CD4-positive, alpha-beta T cell treated with Interleukin-10 for 1 hour (primary cell): ENCODE measurements at regions not wholly inside any gene's neighbourhood (a gene's known extent, or its start where the extent isn't known, plus 50 kb on each side); places are given as distances from the start of the nearest gene placed in this dataset.
"Not testable (repeated sequence)": the region's sequence is repeated elsewhere in the genome, so short reads cannot be mapped to it uniquely, and the experiment has no call there.

Experiments
- DNase-seq: peaks from one replicate; pipeline ENCODE4 v3.0.0-alpha.2; 2020

DNA sequence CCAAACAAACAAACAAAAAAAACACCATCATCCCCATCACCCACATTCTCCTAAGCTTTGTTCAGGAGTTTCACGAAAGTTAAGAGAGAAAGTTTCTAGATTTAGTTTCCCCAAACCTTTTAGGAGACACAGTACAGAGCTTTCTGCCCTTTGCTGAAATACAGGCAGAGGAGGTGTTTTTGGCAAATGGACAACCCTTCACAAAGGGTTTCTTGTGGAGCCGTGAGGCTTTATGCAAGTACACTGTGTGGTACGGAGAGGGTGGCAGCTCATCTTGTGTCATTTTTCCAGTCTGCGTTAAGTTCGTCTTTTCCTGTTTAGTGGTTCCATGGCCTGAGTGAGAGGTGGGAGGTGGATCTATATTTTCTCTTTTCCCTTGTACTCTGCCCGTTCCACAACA is 215.5 kb upstream of the PRKCQ start:
- DNase-seq, result no peak

- DNase-seq, result not testable (repeated sequence)
Observed at GRCh38 chr10:6794841-6795240, 214.8 kb upstream of the PRKCQ start.

DNA sequence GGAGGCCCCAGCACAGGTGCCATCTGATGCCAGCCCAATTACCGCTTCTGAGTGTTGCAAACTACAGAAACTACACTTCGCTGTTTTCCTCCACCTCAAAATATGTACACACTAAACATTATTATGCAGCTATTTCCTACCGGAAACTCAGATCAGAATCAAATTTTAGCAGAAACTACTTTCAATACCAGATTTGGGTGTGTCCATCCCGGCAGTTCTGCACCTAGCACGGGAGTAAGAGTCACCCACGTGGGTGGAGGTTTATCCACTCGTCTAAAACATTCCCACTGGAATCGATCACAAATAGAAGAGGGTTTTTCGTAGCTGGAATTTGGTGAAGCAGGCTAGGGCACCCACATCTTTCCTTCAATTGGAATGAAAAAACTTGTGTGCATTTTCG is 214.4 kb upstream of the PRKCQ start:
- DNase-seq, result no peak

DNA sequence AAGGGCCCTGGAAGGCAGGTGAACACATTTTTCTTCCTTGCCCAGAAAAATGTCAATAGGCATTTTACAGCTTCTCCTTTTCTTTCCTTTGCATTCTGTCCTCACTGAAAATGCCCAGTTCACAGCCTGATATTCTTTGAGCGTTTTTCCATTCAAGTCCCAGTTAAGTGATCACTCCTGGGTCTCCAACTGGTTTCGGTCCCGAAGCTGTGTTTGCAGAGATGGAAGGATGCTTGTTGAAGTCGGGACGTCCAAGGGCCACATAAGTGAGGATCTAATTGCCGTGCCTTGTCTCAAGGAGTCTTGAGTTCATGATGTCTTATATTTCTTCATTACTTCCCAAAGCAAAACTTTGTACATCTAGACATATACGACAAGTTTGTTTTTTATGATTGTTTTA is 208.7 kb upstream of the PRKCQ start:
- DNase-seq, result no peak

- no peak for DNase-seq
Observed at GRCh38 chr10:6788231-6788630, 208.2 kb upstream of the PRKCQ start.

DNA sequence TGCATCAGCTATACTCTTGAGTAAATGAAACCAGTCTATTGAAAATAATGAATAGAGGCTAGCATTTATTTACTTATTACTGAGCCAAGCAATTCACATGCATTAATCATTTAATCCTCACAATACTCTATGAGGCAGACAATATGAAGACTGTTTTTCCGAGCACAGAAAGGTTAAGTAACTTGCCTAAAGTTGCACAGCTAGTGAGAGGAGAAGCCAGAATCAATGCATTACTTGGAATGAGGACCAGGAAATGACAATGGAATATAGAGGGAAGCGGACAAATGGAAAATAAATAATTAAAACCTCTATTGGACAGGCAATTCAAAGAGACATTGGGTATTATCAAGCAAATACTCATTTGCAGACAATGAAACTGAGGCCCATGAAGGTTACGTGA is 207.6 kb upstream of the PRKCQ start:
- DNase-seq, result no peak

GRCh38 chr10:6787091-6787490 is 207.0 kb upstream of the PRKCQ start:
- DNase-seq, result no peak

DNA sequence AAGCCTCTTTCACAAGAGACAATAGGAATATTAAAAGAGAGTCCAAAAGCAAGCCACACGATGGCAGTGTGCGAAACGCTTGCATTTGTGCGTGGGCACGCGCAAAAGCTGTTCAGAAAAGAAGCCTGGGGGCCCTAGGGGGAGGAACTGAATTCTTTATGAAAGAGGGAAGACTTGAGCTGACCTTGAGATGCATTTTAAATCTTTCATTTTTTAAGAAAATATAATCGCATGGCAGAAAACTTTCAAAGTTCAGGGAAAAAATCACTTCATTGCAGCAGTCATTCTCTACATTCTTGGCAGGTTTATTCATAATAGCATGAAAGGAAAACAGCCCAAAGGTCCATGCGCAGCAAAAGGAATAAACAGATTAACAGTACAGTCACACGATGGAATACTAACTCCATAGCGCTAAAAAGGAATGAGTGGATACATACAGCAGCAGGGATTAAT is 206.5 kb upstream of the PRKCQ start:
- DNase-seq, result no peak

- not testable (repeated sequence) for DNase-seq
Observed at GRCh38 chr10:6784429-6784828, 204.4 kb upstream of the PRKCQ start.

GRCh38 chr10:6783471-6783870 is 203.4 kb upstream of the PRKCQ start:
- no peak for DNase-seq

DNA sequence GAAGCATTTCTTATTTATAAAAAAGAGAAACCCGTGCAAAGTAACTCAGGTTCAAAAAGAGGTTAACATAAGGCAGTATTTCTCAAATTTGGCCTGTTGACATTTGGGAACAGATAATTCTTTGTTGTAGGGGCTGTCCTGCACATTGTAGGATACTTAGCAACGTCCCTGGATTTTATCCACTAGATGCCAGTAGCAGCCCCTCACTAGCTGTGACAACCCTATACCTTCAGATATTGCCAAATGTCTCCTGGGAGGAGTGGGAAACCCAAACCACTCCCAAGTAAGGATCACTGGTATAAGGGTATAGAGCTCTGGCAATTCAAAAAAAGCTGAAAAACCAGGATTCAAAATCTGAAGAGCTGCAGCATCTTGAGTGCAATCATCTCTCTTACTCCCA is 202.3 kb upstream of the PRKCQ start:
- DNase-seq, result no peak

- no peak for DNase-seq
Observed at GRCh38 chr10:6781133-6781770, 201.2 kb upstream of the PRKCQ start.

- no peak for DNase-seq
Observed at GRCh38 chr10:6780008-6780677, 200.1 kb upstream of the PRKCQ start.

- DNase-seq, result no peak
Observed at GRCh38 chr10:6778992-6779701, 199.1 kb upstream of the PRKCQ start.

- no peak for DNase-seq
Observed at GRCh38 chr10:6776170-6776569, 196.1 kb upstream of the PRKCQ start.

GRCh38 chr10:6774406-6774805 is 194.3 kb upstream of the PRKCQ start:
- no peak for DNase-seq

- no peak for DNase-seq
Observed at GRCh38 chr10:6771331-6771730, 191.3 kb upstream of the PRKCQ start.

DNA sequence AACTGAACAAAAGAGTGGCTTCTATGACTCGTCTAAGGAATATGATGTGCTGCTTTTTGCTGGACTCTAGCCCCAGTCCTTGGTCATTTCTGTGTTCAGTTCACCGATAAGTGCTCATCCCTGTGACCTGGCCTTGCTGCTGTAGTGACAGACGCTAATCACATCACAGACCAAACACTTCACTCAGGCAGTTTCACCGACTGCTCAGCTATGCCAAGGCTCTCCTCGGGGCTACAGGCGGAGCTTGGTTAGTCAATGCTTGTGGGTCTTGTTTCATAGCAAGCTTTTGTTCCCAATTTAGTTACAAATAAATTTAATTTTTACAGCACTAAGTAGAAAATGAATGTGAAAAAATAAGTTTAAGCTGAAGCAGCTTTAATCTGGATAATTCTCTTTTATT is 190.8 kb upstream of the PRKCQ start:
- no peak for DNase-seq

GRCh38 chr10:6769704-6770417 is 189.8 kb upstream of the PRKCQ start:
- no peak for DNase-seq

DNA sequence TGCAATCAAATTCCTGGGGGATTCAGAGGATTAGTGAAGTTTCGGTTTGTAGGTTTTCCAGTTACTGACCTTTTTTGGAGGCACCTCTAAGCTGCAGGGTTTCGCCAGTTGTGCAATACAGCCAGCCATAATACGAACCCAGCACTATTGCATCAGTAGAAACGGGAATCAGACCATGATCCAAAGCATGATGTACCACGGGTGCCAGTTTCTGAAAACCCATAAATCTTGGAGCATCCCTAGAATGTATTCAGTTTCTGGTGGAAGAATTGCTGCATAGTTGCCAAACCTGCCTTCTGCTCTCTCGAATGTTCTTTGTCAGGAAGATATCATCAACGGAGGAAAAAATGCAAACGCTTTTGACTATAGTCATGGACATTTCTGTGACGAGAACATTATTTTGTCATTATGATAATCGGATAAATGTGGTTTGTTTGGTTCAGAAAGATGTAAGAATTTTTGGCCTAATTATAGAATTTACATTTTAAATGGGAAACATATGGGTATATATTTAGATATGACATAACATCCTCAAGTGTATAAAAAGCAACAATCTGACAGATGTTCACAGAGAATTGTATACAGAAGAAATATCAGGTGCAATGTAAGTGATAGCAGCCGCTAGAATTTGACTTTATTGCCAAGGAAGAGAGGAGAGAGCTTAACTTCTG is 186.2 kb upstream of the PRKCQ start:
- DNase-seq, result no peak

DNA sequence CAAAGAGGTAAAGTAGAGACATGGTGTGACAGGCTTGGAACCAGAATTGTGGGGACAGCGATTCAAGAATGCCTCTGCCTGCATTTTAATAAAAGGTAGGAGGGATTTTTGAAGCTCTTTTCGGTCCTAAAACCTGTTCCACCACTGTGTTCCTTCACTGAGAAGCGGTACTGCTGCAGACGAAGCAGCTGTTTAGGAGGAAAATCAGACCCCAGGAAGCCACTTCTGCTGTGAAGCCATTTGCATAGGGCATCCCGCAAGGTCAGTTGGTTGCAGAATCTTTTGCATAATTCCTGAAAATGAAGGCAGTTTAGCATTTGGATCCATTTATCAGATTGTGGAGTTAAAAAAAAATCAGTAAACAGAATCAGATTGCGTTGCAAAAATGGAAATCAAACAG is 183.3 kb upstream of the PRKCQ start:
- no peak for DNase-seq

- DNase-seq, result no peak
Observed at GRCh38 chr10:6763001-6763400, 182.9 kb upstream of the PRKCQ start.

DNA sequence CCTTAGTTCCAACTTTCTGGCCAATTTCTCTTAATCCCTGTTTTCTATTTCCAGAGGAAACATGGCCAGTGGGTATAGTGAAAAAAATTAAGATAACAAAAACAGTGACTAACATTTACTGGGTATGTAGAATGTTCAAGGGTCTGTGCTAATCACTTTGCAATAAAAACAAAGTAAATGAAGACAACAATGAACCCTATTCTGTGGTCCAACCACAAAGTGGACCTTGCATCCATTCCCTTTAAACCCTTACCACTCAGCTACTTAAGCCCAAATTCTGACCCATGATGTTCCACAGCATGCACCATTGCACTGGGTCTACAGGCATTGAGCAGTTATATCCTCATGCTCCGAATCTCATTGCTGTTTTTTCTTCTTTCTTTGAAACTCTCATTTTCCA is 179.9 kb upstream of the PRKCQ start:
- DNase-seq, result no peak
